HEK293 (cell line): ENCODE measurements at regions not wholly inside any gene's neighbourhood (a gene's known extent, or its start where the extent isn't known, plus 50 kb on each side); places are given as distances from the start of the nearest gene placed in this dataset.
"Not testable (repeated sequence)": the region's sequence is repeated elsewhere in the genome, so short reads cannot be mapped to it uniquely, and the experiment has no call there.

ENCODE experiments used
- CTCF ChIA-PET: fragments of 350-600 bp; formaldehyde crosslinking; extraction: SDS; loops from one replicate; lab custom pipeline; 2021; ENCODE audit warnings: antibody characterized with exemption; lab: Yijun Ruan, JAX
- POLR2A ChIA-PET: fragments of 300-600 bp; formaldehyde crosslinking; extraction: SDS; loops from one replicate; lab custom pipeline; 2020; ENCODE audit warnings: antibody characterized with exemption, inconsistent platforms; lab: Yijun Ruan, JAX
- H3K27ac ChIP-seq: fragments of 200-500 bp; sonication (Bioruptor generic); 2 replicates; pipeline ENCODE4 v1.5.1; 2014; ENCODE audit warnings: low read depth, low read length, control low read depth, inconsistent platforms; ENCODE audit errors: extremely low read depth
- H3K36me3 ChIP-seq, 2 experiments: fragments of 200-500 bp in 1 of 2; sonication (Bioruptor generic) in 1 of 2; 1 replicate in 1 of 2; 2 replicates in 1 of 2; pipeline ENCODE4 v1.5.1; 2014 to 2017; ENCODE audit warnings: inconsistent platforms in 2 of 2, low read length in 2 of 2; ENCODE audit not compliant: control insufficient read depth in 2 of 2, insufficient read depth in 1 of 2
- H3K4me1 ChIP-seq: fragments of 200-500 bp; sonication (Bioruptor generic); 2 replicates; pipeline ENCODE4 v1.5.1; 2014; ENCODE audit warnings: mild to moderate bottlenecking, low read length, inconsistent platforms; ENCODE audit not compliant: control insufficient read depth, insufficient read depth
- H3K4me3 ChIP-seq: 2 replicates; pipeline ENCODE4 v1.5.1; 2011; ENCODE audit warnings: low read depth, mild to moderate bottlenecking, control low read depth, low read length, moderate library complexity
- H3K9me3 ChIP-seq: fragments of 200-500 bp; sonication (Bioruptor generic); 2 replicates; pipeline ENCODE4 v1.5.1; 2014; ENCODE audit warnings: low read depth, low read length, inconsistent platforms; ENCODE audit not compliant: control insufficient read depth, insufficient read depth
- ELK4 ChIP-seq: IDR thresholded peaks from 2 replicates; pipeline ENCODE4 v1.6.1; 2011; ENCODE audit warnings: mild to moderate bottlenecking, low read depth, low read length, borderline replicate concordance
- HOXC10 ChIP-seq: sonication (generic); formaldehyde crosslinking; IDR thresholded peaks from 2 replicates; pipeline ENCODE4 v1.8.1; 2023; ENCODE audit warnings: mild to moderate bottlenecking, missing genetic modification reagents
- MEIS1 ChIP-seq: sonication (generic); formaldehyde crosslinking; IDR thresholded peaks from 2 replicates; pipeline ENCODE4 v1.8.1; 2022; ENCODE audit warnings: missing genetic modification reagents, mild to moderate bottlenecking, borderline replicate concordance
- SALL2 ChIP-seq: fragments of 450-650 bp; formaldehyde crosslinking; IDR thresholded peaks from 2 replicates; pipeline ENCODE4 v1.5.0; 2017; ENCODE audit warnings: missing biosample characterization, mild to moderate bottlenecking, missing genetic modification characterization, borderline replicate concordance
- SCRT2 ChIP-seq: fragments of 450-650 bp; formaldehyde crosslinking; IDR thresholded peaks from 2 replicates; pipeline ENCODE4 v1.5.1; 2016; ENCODE audit warnings: missing biosample characterization, missing genetic modification characterization
- TRIM28 ChIP-seq: IDR thresholded peaks from 2 replicates; pipeline ENCODE4 v1.6.1; 2011; ENCODE audit warnings: low read length, control low read depth, borderline replicate concordance
- ZBTB21 ChIP-seq: fragments of 450-650 bp; formaldehyde crosslinking; IDR thresholded peaks from 2 replicates; pipeline ENCODE4 v1.5.1; 2017; ENCODE audit warnings: missing biosample characterization, missing genetic modification characterization
- ZBTB49 ChIP-seq: fragments of 450-650 bp; formaldehyde crosslinking; IDR thresholded peaks from 2 replicates; pipeline ENCODE4 v1.5.1; 2016; ENCODE audit warnings: missing biosample characterization, missing genetic modification characterization, low read depth
- ZBTB6 ChIP-seq: fragments of 450-650 bp; formaldehyde crosslinking; IDR thresholded peaks from 2 replicates; pipeline ENCODE4 v1.5.1; 2017; ENCODE audit warnings: missing biosample characterization, missing genetic modification characterization
- ZBTB7A ChIP-seq: fragments of 450-650 bp; formaldehyde crosslinking; IDR thresholded peaks from 2 replicates; pipeline ENCODE4 v1.5.1; 2016; ENCODE audit warnings: low read depth, missing biosample characterization, missing genetic modification characterization
- ZNF239 ChIP-seq: fragments of 450-650 bp; formaldehyde crosslinking; IDR thresholded peaks from 2 replicates; pipeline ENCODE4 v1.5.1; 2016; ENCODE audit warnings: missing biosample characterization, missing genetic modification characterization
- ZNF24 ChIP-seq: fragments of 450-650 bp; formaldehyde crosslinking; IDR thresholded peaks from 2 replicates; pipeline ENCODE4 v1.5.1; 2016; ENCODE audit warnings: missing biosample characterization, missing genetic modification characterization
- ZNF248 ChIP-seq: fragments of 450-650 bp; formaldehyde crosslinking; IDR thresholded peaks from 2 replicates; pipeline ENCODE4 v1.5.1; 2017; ENCODE audit warnings: missing biosample characterization, missing genetic modification characterization
- ZNF311 ChIP-seq: fragments of 450-650 bp; formaldehyde crosslinking; IDR thresholded peaks from 2 replicates; pipeline ENCODE4 v1.5.1; 2017; ENCODE audit warnings: missing biosample characterization, missing genetic modification characterization, borderline replicate concordance
- ZNF404 ChIP-seq: fragments of 450-650 bp; formaldehyde crosslinking; IDR thresholded peaks from 2 replicates; pipeline ENCODE4 v1.5.1; 2017; ENCODE audit warnings: missing biosample characterization, missing genetic modification characterization
- ZNF423 ChIP-seq: fragments of 450-650 bp; formaldehyde crosslinking; IDR thresholded peaks from 2 replicates; pipeline ENCODE4 v1.5.1; 2016; ENCODE audit warnings: missing biosample characterization, missing genetic modification characterization
- ZNF449 ChIP-seq: fragments of 450-650 bp; formaldehyde crosslinking; IDR thresholded peaks from 2 replicates; pipeline ENCODE4 v1.5.1; 2017; ENCODE audit warnings: missing biosample characterization, mild to moderate bottlenecking, missing genetic modification characterization, moderate library complexity
- ZNF548 ChIP-seq: fragments of 450-650 bp; formaldehyde crosslinking; IDR thresholded peaks from 2 replicates; pipeline ENCODE4 v1.5.1; 2016; ENCODE audit warnings: missing biosample characterization, missing genetic modification characterization
- ZNF560 ChIP-seq: fragments of 450-650 bp; formaldehyde crosslinking; IDR thresholded peaks from 2 replicates; pipeline ENCODE4 v1.5.1; 2017; ENCODE audit warnings: missing biosample characterization, missing genetic modification characterization, borderline replicate concordance
- ZNF610 ChIP-seq: fragments of 450-650 bp; formaldehyde crosslinking; IDR thresholded peaks from 2 replicates; pipeline ENCODE4 v1.5.1; 2016; ENCODE audit warnings: missing biosample characterization, missing genetic modification characterization, borderline replicate concordance
- ZNF626 ChIP-seq: fragments of 450-650 bp; sonication (Bioruptor Pico); formaldehyde crosslinking; IDR thresholded peaks from 2 replicates; pipeline ENCODE4 v1.5.1; 2018; ENCODE audit warnings: missing biosample characterization, missing genetic modification characterization, inconsistent platforms
- ZNF629 ChIP-seq: fragments of 450-650 bp; formaldehyde crosslinking; IDR thresholded peaks from 2 replicates; pipeline ENCODE4 v1.5.1; 2017; ENCODE audit warnings: missing biosample characterization, missing genetic modification characterization
- ZNF747 ChIP-seq: fragments of 450-650 bp; formaldehyde crosslinking; IDR thresholded peaks from 2 replicates; pipeline ENCODE4 v1.5.1; 2016; ENCODE audit warnings: missing biosample characterization, missing genetic modification characterization

DNA sequence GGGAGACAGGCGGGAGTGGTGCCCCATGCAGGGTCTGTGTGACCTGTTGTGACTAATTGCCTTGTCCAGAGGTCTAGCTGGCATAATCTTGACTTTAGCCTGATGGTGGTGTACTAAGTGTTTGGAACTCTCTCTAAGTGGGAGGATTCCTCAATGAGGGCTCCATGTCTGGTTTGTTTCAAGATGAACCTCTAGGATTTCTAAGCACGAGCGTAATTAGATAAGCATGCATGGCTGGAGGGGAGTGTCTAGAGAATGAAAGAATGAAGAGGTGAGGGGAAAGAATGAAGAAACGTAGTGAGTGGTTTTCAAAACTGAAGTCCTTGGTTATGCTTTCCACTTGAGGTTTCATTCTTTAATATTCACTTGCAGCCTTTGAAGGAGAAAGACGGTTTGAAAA is 833.2 kb upstream of the GYPC start:
- CTCF ChIA-PET: no interaction called here
- POLR2A ChIA-PET: no interaction called here
- TF ChIP-seq ELK4: no peak
- no peaks in the 10 kb centered on the region for H3K9me3 ChIP-seq
- H3K27ac ChIP-seq: no peak overlapping the region
- H3K36me3 ChIP-seq: no peaks in the 10 kb centered on the region
- H3K4me3 ChIP-seq: no peak overlapping the region
- H3K4me1 ChIP-seq: no peaks in the 10 kb centered on the region

DNA sequence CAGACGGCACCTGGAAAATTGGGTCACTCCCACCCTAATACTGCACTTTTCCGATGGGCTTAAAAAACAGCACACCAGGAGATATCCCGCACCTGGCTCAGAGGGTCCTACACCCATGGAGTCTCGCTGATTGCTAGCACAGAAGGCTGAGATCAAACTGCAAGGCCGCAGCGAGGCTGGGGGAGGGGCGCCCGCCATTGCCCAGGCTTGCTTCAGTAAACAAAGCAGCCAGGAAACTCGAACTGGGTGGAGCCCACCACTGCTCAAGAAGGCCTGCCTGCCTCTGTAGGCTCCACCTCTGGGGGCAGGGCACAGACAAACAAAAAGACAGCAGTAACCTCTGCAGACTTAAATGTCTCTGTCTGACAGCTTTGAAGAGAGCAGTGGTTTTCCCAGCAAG is 830.2 kb upstream of the GYPC start:
- H3K4me1 ChIP-seq, H3K36me3 ChIP-seq, H3K9me3 ChIP-seq, CTCF ChIA-PET, H3K27ac ChIP-seq, POLR2A ChIA-PET, H3K4me3 ChIP-seq: not testable (repeated sequence)

- H3K36me3 ChIP-seq: no peaks in the 10 kb centered on the region
- TF ChIP-seq SALL2 (no peak), ZNF404 (tag by site-specific recombination) (no peak), SCRT2 (tag by site-specific recombination) (no peak), MEIS1 (CRISPR knock-in tag) (no peak), ZNF747 (tag by site-specific recombination) (no peak), ZNF239 (tag by site-specific recombination) (no peak), ZNF311 (tag by site-specific recombination) (no peak), ZNF610 (tag by site-specific recombination) (no peak), ZNF423 (tag by site-specific recombination) (no peak), ZBTB21 (tag by site-specific recombination) (no peak), ZNF560 (no peak)
- H3K27ac ChIP-seq: no peak overlapping the region
- H3K4me1 ChIP-seq: no peaks in the 10 kb centered on the region
- no peak overlapping the region for H3K4me3 ChIP-seq
- ChIA-PET POLR2A (no interaction called here), CTCF (no interaction called here)
- H3K9me3 ChIP-seq: no peaks in the 10 kb centered on the region
Observed at GRCh38 chr2:125837128-125837527, 818.8 kb upstream of the GYPC start.

DNA sequence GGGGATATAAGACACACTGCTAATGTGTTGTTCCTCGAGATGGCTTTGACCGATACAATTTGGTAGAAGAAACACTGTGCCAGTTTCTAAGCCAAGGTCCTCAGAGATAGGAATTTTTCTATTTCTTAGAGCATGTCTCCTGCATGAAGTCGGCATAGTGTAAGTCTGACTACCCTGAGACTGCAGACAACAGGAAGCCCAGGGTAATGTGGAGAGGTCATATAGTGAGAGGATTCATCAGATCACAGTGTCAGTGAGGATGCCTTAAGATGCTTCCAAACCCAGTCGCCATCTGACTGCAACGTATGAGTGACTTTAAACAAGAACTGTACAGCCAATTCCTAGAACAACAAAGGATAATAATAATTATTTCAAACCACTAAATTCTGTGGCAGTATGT is 818.3 kb upstream of the GYPC start:
- ChIA-PET CTCF (no interaction called here), POLR2A (no interaction called here)
- Histone ChIP-seq H3K36me3 (no peaks in the 10 kb centered on the region), H3K27ac (no peak overlapping the region), H3K4me3 (no peak overlapping the region), H3K9me3 (no peaks in the 10 kb centered on the region), H3K4me1 (no peaks in the 10 kb centered on the region)
- TF ChIP-seq ZBTB7A (tag by site-specific recombination) (no peak), ZNF548 (tag by site-specific recombination) (no peak), ZNF24 (tag by site-specific recombination) (no peak), ZNF626 (tag by site-specific recombination) (no peak), ZNF248 (tag by site-specific recombination) (no peak), HOXC10 (CRISPR knock-in tag) (no peak), ZNF629 (tag by site-specific recombination) (no peak), ZBTB6 (no peak), TRIM28 (no peak), ZBTB49 (tag by site-specific recombination) (no peak), ZNF449 (tag by site-specific recombination) (no peak)
